Activated T-cell treated with anti-CD3 and anti-CD28 coated beads for 24 hours (primary cell): ENCODE measurements at regions not wholly inside any gene's neighbourhood (a gene's known extent, or its start where the extent isn't known, plus 50 kb on each side); places are given as distances from the start of the nearest gene placed in this dataset.

ENCODE experiments used
- DNase-seq: peaks from one replicate; pipeline ENCODE4 v3.0.0-alpha.2; 2020; ENCODE audit warnings: low read depth

DNA sequence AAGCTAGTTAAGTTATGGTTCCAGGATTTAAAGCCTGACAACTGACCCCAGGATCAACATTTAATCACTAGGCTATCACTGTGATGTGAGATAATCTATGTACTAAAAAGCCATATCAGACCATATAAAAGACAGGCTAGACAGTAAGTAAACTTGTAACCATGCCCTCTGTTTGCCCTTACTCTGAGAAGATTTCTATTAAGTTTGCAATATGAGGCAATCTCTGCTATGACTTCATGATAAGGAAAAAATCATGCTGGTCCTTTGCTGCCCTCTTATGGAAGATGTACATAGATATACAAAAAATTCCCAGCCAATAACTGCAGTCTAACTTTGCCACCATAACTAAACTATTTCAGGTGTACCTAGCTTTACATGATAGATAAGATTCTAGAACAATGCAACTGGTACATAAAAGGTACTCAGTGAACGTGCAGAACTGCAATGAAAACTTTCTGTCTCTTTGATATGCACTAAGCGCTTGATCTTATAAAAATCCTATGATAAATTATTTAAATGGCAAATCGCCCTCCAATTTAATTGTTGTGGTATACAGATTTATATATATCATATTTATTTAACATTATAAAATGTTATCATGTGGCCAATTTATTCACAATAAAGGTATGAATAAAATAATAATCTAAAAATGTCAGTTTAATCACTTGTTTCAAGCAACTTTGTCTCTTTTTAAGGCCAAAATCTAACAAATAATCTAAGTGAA, 70.5 kb downstream of the FAM217A start:
- no peak for DNase-seq

DNA sequence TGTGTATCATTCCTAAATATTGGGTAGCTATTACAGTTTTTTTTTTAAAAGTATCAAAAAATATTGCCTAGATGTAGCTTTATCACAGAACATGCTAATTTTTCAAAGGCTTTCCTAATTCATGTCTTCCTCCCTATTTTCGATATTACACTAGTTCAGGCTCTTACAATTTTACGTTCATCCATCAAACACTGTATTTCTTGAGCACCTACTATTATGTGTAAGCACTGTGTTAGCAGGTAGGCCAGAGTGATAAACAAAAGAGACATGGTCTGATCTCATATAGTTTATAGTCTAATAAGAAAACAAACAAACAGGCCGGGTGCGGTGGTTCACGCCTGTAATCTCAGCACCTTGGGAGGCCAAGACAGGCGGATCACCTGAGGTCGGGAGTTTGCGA, 69.5 kb downstream of the FAM217A start:
- no peak for DNase-seq

DNA sequence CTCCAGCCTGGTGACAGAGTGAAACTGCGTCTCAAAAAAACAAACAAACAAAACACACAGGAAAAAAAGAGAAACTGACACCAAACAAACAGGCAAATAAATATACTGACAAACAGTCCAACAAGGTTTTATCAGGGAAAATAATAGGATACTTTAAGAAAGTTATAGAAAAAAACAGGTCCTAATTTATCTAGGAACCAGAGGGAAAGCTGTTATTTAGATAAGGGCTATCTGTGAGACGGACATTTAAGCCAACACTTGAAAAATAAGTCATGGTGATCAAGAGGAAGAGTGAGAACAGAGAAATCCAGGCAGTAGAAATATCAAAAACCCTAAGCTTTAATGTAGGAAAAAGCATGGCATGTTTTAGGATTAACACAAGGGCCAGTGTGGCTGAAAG, 68.9 kb downstream of the FAM217A start:
- DNase-seq, result no peak

DNA sequence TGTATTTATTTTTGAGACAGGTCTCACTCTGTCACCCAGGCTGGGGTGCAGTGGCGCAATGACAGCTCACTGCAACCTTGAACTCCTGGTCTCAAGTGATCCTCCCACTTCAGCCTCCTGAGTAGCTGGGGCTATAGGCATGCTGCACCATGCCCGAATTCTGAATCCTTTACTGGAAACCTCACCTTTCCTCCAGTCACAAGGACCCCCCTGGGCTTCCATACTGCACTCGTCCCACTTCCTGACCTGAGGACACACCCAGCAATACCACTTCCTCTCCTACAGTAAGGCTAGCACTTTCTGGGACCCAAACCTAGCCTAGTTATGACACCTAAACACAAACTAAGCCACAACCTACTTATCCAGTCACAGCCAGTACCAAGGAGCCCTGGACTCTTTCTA, 68.2 kb downstream of the FAM217A start:
- DNase-seq, result no peak

DNA sequence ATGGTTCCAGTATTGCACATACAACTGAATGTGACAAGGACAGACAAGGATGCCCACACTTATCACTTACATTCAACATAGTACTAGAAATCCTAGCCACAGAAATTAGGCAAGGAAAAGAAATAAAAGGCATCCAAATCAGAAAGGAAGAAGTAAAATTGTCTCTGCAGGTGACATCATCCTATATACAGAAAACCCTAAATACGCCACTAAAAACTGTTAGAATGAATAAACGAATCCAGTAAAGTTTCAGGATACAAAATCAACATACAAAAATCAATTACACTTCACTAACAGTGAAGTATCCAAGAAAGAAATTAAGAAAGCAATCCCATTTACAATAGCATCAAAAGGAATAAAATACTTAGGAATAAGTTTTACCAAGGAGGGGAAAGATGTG, 66.1 kb downstream of the FAM217A start:
- DNase-seq, result no peak

DNA sequence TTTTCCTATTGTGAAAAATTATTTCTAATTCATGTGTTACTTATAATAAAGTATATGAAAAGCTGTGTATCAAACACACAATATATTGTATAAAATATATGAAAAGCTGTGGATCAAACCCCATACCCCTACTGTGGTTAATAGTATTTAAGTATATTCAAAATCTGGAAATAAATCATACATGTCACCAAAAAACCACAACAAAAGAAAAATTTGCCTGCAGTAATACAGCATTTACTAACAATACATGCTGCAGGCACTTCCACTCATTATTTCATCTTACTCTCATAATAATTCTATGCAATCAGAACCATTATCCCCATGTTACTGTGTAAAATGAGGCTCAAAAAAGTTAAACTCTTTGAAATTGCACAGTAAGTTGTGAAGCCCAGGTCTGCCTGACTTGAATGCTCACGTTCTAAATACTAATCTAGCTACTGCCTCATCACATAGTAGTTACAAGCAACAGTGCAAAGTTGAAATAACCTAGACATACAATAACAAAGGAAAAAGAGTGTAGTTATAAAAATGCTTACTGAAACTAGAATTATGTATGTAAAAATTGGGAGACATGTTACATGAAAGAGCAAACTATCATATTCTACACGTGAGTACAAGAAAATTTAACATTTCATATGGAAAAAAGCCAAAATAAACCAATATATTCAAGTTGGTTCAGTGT, 61.7 kb downstream of the FAM217A start:
- no peak for DNase-seq

DNA sequence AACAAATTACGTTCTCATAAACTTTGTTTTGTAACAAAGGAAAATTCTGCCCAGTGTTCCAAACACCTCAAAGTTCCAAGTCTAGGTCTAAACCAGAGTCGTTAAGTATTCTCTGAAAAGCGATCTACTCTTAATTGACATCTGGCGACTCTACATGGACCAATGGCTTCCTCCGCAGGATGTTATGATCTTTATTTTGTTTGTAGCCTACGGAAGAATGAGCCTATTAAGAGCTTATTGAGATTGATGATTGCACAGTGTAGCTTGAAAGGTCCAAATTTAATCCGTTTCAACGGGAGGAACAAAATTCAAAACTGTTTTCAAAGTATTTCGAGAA, 61.1 kb downstream of the FAM217A start:
- no peak for DNase-seq

DNA sequence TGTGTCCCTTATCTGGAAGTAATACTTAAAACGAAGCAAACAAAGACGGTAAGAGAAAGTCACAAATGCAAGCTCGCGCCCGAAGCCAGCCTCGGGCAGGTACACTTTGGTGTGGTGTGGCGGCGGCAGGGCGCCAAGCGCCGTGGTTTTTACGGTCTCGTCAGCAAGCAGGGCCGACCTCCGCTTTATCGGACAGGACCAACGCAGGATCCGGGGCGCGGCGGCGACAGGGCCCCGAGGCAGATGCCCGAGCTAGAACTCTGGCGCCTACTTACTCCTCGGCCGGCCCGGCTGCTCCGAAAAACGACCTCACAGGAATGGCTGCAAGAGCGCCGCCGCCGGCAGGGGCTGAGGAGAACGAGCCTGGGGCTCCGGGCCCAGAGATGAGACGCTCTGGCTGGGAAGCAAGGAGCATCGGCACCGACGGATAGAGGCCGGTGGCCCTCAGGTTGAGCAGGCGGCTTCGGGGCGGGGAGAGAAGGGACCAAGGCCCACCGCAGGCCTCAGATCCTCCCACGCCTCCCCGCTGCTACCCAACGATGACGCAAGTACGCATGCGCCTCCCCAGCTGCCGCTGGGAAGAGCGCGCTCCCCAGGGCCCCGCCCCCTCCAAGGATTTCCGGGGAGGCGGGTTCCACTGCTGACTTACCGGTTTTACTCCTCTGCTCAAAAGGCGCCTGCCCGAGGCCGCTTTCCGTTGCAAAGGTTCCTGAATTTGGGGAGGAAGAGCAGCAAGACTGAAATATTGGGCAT, 60.6 kb downstream of the FAM217A start:
- peak; percentile 96 for DNase-seq
